Testis (tissue), 2 donors: ENCODE measurements at regions not wholly inside any gene's neighbourhood (a gene's known extent, or its start where the extent isn't known, plus 50 kb on each side); places are given as distances from the start of the nearest gene placed in this dataset.

Source experiments
- DNase-seq: peaks from one replicate; pipeline ENCODE4 v3.0.0-alpha.2; 2019
- H3K27ac ChIP-seq, 2 donors: fragments of 200-600 bp; sonication (generic); one replicate each; pipeline ENCODE4 v1.5.1; 2019
- H3K27me3 ChIP-seq: fragments of 200-600 bp; sonication (generic); one replicate; pipeline ENCODE4 v1.5.1; 2019
- H3K36me3 ChIP-seq: fragments of 200-600 bp; sonication (generic); one replicate; pipeline ENCODE4 v1.5.1; 2017; ENCODE audit warnings: low read depth; ENCODE audit errors: missing control alignments
- H3K4me1 ChIP-seq: fragments of 200-600 bp; sonication (generic); one replicate; pipeline ENCODE4 v1.5.1; 2019
- H3K4me3 ChIP-seq, 2 donors: fragments of 200-600 bp; sonication (generic); one replicate each; pipeline ENCODE4 v1.5.1; 2017 to 2019
- H3K9me3 ChIP-seq: fragments of 200-600 bp; sonication (generic); one replicate; pipeline ENCODE4 v1.5.1; 2017
- POLR2A ChIP-seq: fragments of 450-650 bp; IDR thresholded peaks from one replicate; pipeline ENCODE4 v1.6.1; 2017; ENCODE audit warnings: antibody characterized with exemption, mild to moderate bottlenecking, moderate library complexity
- WGBS, 2 donors: methylation state at CpG; one replicate each; pipeline ENCODE4 v1.1.5; 2018; 5-methylcytosine and 5-hydroxymethylcytosine counted together
- intact Hi-C: fragments of 100-400 bp; cut with DNase I; formaldehyde crosslinking; loops from one replicate; pipeline ENCODE4 v1.15.1; 2023; ENCODE audit warnings: low total_unique reads
- TF ChIP-seq, protein P1 (sequence below), 3 experiments: fragments of 450-650 bp in 2 of 3; fragments of 200-600 bp in 1 of 3; sonication (generic) in 1 of 3; IDR thresholded peaks; one replicate each; pipeline ENCODE4 v1.5.1; 2016 to 2019; ENCODE audit warnings: antibody characterized with exemption in 3 of 3, mild to moderate bottlenecking in 2 of 3, moderate library complexity in 1 of 3

DNA sequence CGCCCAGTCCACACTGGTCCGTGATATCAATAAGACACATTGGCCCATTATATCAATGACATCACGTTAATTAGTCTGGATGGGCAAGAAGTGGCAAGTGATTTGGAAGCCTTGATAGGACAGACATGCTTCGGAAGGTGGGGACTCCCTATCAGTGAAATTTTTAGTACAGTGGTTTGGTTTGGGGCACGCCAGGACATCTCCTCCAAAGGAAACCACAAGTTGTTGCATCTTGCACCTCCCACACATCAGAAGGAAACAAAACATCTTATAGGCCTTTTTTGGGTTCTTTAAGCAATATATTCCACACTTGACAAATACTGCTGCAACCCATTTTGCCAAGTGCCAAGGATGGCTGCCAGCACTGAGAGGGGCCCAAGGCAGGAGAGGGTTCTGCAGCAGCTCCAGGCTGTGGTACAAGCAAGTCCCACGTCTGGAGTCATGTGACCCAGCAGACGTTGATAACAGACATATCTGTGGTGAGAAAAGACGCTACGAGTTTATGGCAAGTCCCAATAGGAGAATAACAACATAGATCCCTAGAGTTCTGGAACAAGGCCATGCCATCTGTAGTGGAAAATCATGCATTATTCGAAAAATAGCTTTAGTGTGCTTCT, 95.3 kb upstream of the DISP3 start:
- WGBS, 2 donors = 61 to 70% methylated on average over 10 of the region's 10 CpGs
- H3K4me1 ChIP-seq = no peaks in the 10 kb centered on the region
- no peak for DNase-seq
- no peak overlapping the region for H3K4me3 ChIP-seq
- no peaks in the 10 kb centered on the region for H3K9me3 ChIP-seq
- no peak overlapping the region for H3K27ac ChIP-seq
- no peaks in the 10 kb centered on the region for H3K27me3 ChIP-seq
- intact Hi-C loops = no loop called here
- TF ChIP-seq, protein P1, sequence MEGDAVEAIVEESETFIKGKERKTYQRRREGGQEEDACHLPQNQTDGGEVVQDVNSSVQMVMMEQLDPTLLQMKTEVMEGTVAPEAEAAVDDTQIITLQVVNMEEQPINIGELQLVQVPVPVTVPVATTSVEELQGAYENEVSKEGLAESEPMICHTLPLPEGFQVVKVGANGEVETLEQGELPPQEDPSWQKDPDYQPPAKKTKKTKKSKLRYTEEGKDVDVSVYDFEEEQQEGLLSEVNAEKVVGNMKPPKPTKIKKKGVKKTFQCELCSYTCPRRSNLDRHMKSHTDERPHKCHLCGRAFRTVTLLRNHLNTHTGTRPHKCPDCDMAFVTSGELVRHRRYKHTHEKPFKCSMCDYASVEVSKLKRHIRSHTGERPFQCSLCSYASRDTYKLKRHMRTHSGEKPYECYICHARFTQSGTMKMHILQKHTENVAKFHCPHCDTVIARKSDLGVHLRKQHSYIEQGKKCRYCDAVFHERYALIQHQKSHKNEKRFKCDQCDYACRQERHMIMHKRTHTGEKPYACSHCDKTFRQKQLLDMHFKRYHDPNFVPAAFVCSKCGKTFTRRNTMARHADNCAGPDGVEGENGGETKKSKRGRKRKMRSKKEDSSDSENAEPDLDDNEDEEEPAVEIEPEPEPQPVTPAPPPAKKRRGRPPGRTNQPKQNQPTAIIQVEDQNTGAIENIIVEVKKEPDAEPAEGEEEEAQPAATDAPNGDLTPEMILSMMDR (IDR thresholded peaks at IDR 0.05) = no peak
- no peak for TF ChIP-seq POLR2A
- no peaks in the 10 kb centered on the region for H3K36me3 ChIP-seq

DNA sequence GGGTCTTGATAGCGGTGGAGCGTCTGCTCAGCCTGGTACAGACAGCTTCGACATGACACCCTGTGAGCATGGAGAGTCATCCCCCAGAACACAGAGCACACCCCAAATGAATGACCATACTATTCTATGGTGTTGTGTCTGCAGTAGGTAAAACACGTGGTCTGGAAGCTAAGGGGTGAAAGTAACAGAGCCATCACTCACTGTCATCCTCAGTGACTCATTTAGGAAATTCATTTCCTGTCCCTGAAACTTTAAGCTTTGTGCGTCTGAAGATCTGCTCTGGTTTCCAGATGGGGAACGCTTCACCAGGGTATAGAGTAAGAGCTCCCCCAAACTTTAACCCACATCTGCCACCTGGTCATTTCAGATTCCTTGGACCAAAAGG, 94.8 kb upstream of the DISP3 start:
- intact Hi-C loops = no loop called here
- no peak for DNase-seq
- 69% methylated on average over 6 of the region's 6 CpGs for WGBS, 2 donors
- Histone ChIP-seq H3K36me3 (no peaks in the 10 kb centered on the region), H3K9me3 (no peaks in the 10 kb centered on the region), H3K27me3 (no peaks in the 10 kb centered on the region), H3K27ac (no peak overlapping the region), H3K4me1 (no peaks in the 10 kb centered on the region), H3K4me3 (no peak overlapping the region)
- TF ChIP-seq POLR2A = no peak

DNA sequence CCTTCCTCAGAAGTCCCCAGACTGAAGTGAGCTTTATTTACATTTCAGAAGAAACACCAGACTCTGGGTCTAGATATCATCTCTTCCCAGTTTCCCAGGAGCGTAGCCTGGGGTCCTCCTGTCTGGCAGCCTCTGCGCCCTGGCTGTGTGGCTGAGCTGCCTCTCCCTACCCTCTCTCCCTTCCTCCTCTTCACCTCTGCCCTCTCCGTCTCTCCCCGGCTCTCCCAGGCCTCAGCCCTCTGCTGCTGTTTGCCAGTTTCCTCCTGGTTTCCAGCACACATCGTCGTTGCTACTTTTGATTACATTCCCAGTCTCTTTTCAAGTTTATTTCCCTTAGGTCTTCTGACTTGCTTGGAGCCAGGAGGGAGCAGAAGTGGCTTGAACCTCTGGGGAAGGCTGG, 91.1 kb upstream of the DISP3 start:
- no peaks in the 10 kb centered on the region for H3K9me3 ChIP-seq
- 36 to 40% methylated on average over 6 of the region's 6 CpGs for WGBS, 2 donors
- H3K4me1 ChIP-seq = no peaks in the 10 kb centered on the region
- no peak for TF ChIP-seq POLR2A
- TF ChIP-seq, protein P1 (IDR thresholded peaks at IDR 0.05) = no peak
- no peaks in the 10 kb centered on the region for H3K36me3 ChIP-seq
- no peak overlapping the region for H3K4me3 ChIP-seq
- no peaks in the 10 kb centered on the region for H3K27me3 ChIP-seq
- intact Hi-C loops = no loop called here
- H3K27ac ChIP-seq = no peak overlapping the region
- DNase-seq = no peak

DNA sequence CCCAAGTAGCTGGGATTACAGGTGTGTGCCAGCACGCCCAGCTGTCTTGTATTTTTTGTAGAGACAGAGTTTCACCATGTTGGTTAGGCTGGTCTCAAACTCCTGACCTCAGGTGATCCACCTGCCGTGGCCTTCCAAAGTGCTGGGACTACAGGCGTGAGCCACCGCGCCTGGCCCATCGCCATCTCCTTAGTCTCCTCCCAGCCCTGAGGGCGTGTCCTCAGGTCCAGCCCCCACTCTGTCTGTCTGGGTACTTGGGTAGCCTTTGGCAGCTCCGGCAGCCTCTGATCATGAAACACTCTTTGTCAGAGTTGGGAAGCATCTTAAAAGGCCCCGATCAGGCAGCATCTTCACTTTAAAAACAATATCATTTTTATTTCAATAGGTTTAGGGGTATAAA, 90.3 kb upstream of the DISP3 start:
- H3K4me3 ChIP-seq = no peak overlapping the region

DNA sequence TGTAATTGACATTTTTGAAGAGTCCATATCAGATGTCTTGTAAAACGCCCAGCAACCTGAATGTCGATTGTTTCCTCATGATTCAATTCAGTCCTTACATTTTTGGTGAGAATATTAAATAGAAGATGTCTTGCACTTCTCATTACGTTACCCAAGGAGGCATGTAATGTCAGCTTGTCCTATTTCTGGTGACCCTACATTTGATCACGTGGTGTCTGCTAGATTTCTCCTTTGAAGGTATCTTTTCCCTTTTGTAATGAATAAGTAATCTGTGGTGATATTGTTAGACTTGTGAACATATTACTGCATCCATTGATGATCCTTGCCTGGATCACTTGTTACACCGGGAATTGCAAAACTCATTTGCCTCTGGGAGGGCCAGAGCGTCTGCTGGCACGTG, 87.6 kb upstream of the DISP3 start:
- no peak overlapping the region for H3K4me3 ChIP-seq
- 82 to 91% methylated on average over 7 of the region's 7 CpGs for WGBS, 2 donors
- H3K36me3 ChIP-seq = no peaks in the 10 kb centered on the region
- no peak overlapping the region for H3K27ac ChIP-seq
- TF ChIP-seq POLR2A = no peak
- TF ChIP-seq, protein P1 (IDR thresholded peaks at IDR 0.05) = no peak
- no peaks in the 10 kb centered on the region for H3K4me1 ChIP-seq
- intact Hi-C loops = no loop called here
- no peaks in the 10 kb centered on the region for H3K27me3 ChIP-seq
- H3K9me3 ChIP-seq = no peaks in the 10 kb centered on the region
- DNase-seq = no peak

More for the DNA sequence above, 90.3 kb upstream of the DISP3 start:
- intact Hi-C loops = no loop called here
- WGBS, 2 donors = 66 to 70% methylated on average over 9 of the region's 9 CpGs
- Histone ChIP-seq H3K9me3 (no peaks in the 10 kb centered on the region), H3K27ac (no peak overlapping the region), H3K36me3 (no peaks in the 10 kb centered on the region), H3K4me1 (no peaks in the 10 kb centered on the region), H3K27me3 (no peaks in the 10 kb centered on the region)
- no peak for DNase-seq
- no peak for TF ChIP-seq POLR2A
- TF ChIP-seq, protein P1 (IDR thresholded peaks at IDR 0.05) = no peak
